HL-60 (cell line): ENCODE measurements at regions not wholly inside any gene's neighbourhood (a gene's known extent, or its start where the extent isn't known, plus 50 kb on each side); places are given as distances from the start of the nearest gene placed in this dataset.

Experiments used
- DNase-seq, 2 experiments: peaks; one replicate each; pipeline ENCODE4 v3.0.0-alpha.2; 2010 to 2020; ENCODE audit warnings: low read depth in 1 of 2, low spot score in 1 of 2
- H3K27ac ChIP-seq: fragments of 250-450 bp; sonication (Bioruptor Pico); replicated peaks from 2 replicates; pipeline ENCODE4 v1.5.1; 2020; ENCODE audit warnings: mild to moderate bottlenecking, moderate library complexity
- H3K27me3 ChIP-seq: fragments of 250-450 bp; sonication (Bioruptor Pico); 2 replicates; pipeline ENCODE4 v1.5.1; 2021; ENCODE audit warnings: mild to moderate bottlenecking, moderate library complexity; ENCODE audit not compliant: insufficient read depth, poor library complexity, severe bottlenecking
- H3K4me3 ChIP-seq: replicated peaks from 2 replicates; pipeline ENCODE4 v1.5.1; 2011; ENCODE audit warnings: mild to moderate bottlenecking, control low read depth, low read length; ENCODE audit not compliant: insufficient read depth
- CTCF ChIP-seq: IDR thresholded peaks from one replicate; pipeline ENCODE4 v1.5.1; 2011; ENCODE audit warnings: low read length, control low read depth, inconsistent platforms; ENCODE audit not compliant: insufficient read depth
- GABPA ChIP-seq: IDR thresholded peaks from 2 replicates; pipeline ENCODE4 v1.6.1; 2012; ENCODE audit warnings: low read depth
- POLR2AphosphoS5 ChIP-seq: IDR thresholded peaks from 2 replicates; pipeline ENCODE4 v1.6.1; 2012; ENCODE audit warnings: low read depth
- REST ChIP-seq: IDR thresholded peaks from 2 replicates; pipeline ENCODE4 v1.6.1; 2012; ENCODE audit warnings: low read depth; ENCODE audit not compliant: insufficient replicate concordance
- SPI1 ChIP-seq: IDR thresholded peaks from 2 replicates; pipeline ENCODE4 v1.6.1; 2012; ENCODE audit warnings: low read depth, mild to moderate bottlenecking, borderline replicate concordance

GRCh38 chr16:87057951-87058560 is 259.1 kb downstream of the C16orf95 start:
- no peak for TF ChIP-seq REST
- TF ChIP-seq SPI1, result no peak
- no peak for TF ChIP-seq POLR2AphosphoS5
- TF ChIP-seq CTCF, result no peak
- TF ChIP-seq GABPA, result no peak
- H3K27ac ChIP-seq, result no peak overlapping the region
- no peaks in the 10 kb centered on the region for H3K27me3 ChIP-seq
- no peak overlapping the region for H3K4me3 ChIP-seq
- DNase-seq, result no peak

- Histone ChIP-seq H3K27me3 (no peaks in the 10 kb centered on the region), H3K27ac (no peak overlapping the region), H3K4me3 (no peak overlapping the region)
- DNase-seq, result no peak
- no peak for TF ChIP-seq GABPA
- no peak for TF ChIP-seq SPI1
- TF ChIP-seq REST, result no peak
- no peak for TF ChIP-seq CTCF
- TF ChIP-seq POLR2AphosphoS5, result no peak
These were observed 258.4 kb downstream of the C16orf95 start for GRCh38 chr16:87058728-87059250.

GRCh38 chr16:87060034-87060986 is 256.9 kb downstream of the C16orf95 start:
- H3K4me3 ChIP-seq, result no peak overlapping the region
- DNase-seq, result no peak
- no peaks in the 10 kb centered on the region for H3K27me3 ChIP-seq
- no peak for TF ChIP-seq POLR2AphosphoS5
- H3K27ac ChIP-seq, result no peak overlapping the region

GRCh38 chr16:87061243-87061920 is 255.8 kb downstream of the C16orf95 start:
- Histone ChIP-seq H3K4me3 (no peak overlapping the region), H3K27me3 (no peaks in the 10 kb centered on the region), H3K27ac (no peak overlapping the region)
- no peak for DNase-seq
- TF ChIP-seq SPI1 (no peak), POLR2AphosphoS5 (no peak), GABPA (no peak), REST (no peak), CTCF (no peak)
